ENCODE measurements at regions not wholly inside any gene's neighbourhood (a gene's known extent, or its start where the extent isn't known, plus 50 kb on each side); places are given as distances from the start of the nearest gene placed in this dataset.

- DNase-seq: no peak
These were observed 567.8 kb downstream of the IGSF11 start for GRCh38 chr3:118466795-118467330.

GRCh38 chr3:118468801-118469200, 565.8 kb downstream of the IGSF11 start:
- DNase-seq: no peak

GRCh38 chr3:118472586-118472985, 562.1 kb downstream of the IGSF11 start:
- no peak for DNase-seq

GRCh38 chr3:118473343-118473742, 561.3 kb downstream of the IGSF11 start:
- no peak for DNase-seq

GRCh38 chr3:118476885-118477618, 557.6 kb downstream of the IGSF11 start:
- DNase-seq: no peak

DNA sequence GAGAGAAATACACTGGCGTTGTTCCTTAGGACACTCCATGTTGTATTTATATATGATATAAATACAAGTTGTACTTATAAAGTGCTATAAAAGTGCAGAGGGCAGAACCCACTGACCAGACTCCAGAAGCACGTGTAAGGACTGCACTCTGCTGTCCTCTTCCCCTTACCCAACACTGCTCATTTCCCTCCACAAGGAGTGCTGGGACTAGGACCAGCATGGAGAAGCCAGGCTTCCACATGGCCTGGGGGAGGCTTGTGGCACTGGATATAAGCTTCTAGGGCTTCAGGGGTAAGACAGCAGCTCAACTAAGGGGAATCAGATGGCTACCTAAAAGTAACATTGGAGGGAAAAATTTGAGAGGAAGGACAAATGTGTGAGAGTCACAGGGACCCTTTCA, 556.9 kb downstream of the IGSF11 start:
- no peak for DNase-seq

DNA sequence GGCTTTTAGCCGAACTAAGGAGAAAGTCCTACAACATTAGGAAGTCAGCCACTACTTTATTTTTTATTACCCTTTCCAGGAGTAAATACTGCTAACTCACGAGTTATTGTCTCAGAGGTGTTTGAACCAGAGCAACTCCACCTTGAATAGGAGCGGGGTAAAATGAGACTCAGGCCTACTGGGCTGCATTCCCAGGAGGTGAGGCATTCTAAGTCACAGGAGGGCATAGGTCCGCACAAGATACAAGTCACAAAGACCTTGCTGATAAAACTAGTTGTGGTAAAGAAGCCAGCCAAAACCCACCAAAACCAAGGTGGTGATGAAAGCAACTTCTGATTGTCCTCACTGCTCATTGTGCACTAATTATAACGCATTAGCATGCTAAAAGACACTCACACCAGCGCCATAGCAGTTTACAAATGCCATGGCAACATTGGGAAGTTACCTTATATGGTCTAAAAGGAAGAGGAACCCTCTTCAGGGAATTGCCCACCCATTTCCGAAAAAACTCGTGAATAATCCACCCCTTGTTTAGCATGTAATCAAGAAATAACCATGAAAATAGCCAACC, 555.9 kb downstream of the IGSF11 start:
- DNase-seq: no peak

- DNase-seq: no peak
These were observed 555.3 kb downstream of the IGSF11 start for GRCh38 chr3:118479376-118479775.

GRCh38 chr3:118480101-118480860, 554.4 kb downstream of the IGSF11 start:
- DNase-seq: no peak

DNA sequence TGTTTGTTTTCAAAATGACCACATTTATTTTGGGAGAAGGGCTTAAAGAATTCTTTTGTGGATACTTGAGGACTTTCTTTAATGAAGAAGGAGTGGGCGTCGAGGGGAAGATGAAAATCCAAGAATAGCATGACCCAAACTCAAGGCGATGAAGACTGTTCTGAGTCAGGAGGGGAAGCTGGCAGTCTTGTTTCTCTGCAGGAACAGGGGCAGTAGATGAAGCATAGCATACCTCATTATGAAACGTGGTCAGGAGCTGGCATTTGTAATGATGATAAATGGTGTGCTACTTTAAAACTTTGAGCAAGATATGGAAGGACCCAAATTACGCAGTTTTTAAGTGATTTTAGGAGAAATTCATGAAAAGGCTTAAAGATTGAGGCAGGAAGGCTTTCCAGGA, 549.0 kb downstream of the IGSF11 start:
- no peak for DNase-seq

DNA sequence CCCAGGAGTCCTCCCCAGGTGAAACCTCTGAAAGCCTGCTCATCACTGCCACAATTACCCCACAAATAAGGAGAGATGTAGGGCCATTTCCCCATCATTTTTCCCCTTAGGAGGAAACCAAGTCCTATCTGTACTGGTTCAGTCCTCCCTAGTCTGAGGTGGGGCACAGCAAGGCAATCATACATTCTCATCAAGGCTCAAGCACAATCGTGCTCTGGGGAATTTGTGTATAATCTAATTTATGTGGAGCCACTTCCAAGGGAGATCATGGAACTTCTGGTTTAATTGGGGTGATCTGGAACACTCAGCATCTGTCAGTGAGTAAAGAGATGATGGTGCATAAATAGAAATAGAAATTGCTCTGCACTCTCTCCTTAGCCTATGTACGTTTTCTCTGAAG, 546.9 kb downstream of the IGSF11 start:
- no peak for DNase-seq

DNA sequence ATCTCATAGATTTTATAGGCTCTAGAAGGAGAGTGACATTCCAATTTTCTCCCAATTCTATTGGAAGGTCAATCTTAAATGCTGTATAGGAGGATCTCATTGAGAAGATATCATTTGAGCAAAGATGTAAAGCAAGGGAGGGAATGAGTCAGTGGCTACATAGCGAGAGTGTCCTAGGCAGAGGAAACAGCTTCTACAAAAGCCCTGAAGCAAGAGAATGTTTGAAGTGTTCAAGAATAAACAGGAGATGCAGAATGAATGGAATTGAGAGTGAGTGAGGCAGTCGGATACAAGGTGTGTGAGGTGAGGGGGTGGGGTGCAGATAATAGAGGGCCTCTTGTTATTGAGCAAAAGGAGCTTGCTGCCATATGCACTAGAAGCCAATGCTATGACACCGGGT, 545.9 kb downstream of the IGSF11 start:
- DNase-seq: no peak

GRCh38 chr3:118495206-118495605, 539.4 kb downstream of the IGSF11 start:
- DNase-seq: no peak

- no peak for DNase-seq
These were observed 537.4 kb downstream of the IGSF11 start for GRCh38 chr3:118497274-118497673.

GRCh38 chr3:118501152-118501551, 533.5 kb downstream of the IGSF11 start:
- peak; percentile 61 for DNase-seq

- DNase-seq: no peak
These were observed 529.7 kb downstream of the IGSF11 start for GRCh38 chr3:118504906-118505305.

DNA sequence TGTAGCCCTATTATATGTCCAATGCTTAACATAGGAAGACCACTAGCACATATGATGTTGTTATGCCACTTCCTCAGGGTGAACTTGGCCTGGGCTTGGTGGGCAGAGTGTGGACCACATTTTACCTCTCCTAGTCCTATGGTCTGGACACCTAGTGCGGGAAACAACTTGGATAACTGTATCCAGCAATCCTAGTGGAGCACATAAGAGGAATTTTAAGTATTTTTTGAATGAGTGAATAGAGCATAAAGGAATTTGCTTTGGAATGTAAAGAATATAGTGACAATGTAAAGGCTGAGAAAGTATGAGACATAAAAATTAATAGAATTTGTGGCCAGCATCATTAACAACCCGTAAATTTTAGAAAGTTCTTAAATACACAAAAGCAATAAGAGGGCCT, 528.9 kb downstream of the IGSF11 start:
- DNase-seq: no peak

DNA sequence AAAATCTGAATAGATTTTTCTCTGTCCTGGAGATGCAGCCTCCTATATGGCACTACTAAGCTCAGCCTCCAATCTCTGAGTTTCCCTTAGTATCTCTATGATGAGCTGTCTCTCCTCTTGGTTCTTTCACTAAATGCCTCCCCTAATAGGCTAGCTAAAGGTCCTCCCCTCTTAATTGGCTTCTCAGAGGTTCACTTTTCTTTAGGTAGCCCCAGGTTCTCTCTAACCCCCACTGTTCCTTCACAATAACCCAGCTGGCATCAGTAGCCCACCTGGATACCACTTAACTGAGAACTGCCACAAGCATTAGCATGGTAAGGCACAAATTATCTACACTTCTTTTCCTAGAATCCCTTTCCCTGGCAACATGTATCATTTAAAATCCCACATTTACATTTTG, 523.2 kb downstream of the IGSF11 start:
- DNase-seq: no peak

DNA sequence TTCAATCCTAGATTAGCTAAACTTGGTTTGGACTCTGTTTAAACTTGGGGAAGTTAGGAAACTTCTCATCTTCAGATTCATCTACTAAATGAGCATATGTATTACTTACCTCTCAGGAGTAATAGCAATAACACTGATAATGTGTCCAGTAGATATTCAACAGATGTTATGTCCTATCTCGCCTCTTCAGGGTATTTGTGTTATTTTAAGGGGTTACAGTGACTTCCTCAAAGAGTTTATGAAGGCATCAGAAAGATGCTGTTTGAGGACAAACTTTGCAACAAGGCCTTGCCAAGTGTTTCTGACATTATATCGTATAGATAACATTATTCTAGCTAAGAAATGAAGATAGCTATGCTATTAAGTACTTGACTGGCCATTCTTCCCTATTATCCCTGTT, 522.3 kb downstream of the IGSF11 start:
- no peak for DNase-seq

GRCh38 chr3:118525077-118525476, 509.6 kb downstream of the IGSF11 start:
- DNase-seq: no peak

GRCh38 chr3:118526758-118527513, 507.7 kb downstream of the IGSF11 start:
- DNase-seq: no peak

GRCh38 chr3:118527514-118528044, 507.1 kb downstream of the IGSF11 start:
- no peak for DNase-seq

All from left kidney (tissue), 1 donor.